Hematopoietic multipotent progenitor cell (in vitro differentiated cells): ENCODE measurements at regions not wholly inside any gene's neighbourhood (a gene's known extent, or its start where the extent isn't known, plus 50 kb on each side); places are given as distances from the start of the nearest gene placed in this dataset.
"Not testable (repeated sequence)": the region's sequence is repeated elsewhere in the genome, so short reads cannot be mapped to it uniquely, and the experiment has no call there.

ENCODE experiments used
- DNase-seq, 3 donors: peaks; one replicate each; pipeline ENCODE4 v3.0.0-alpha.2; 2011 to 2015; ENCODE audit warnings: low read depth in 2 of 3, low spot score in 2 of 3

DNA sequence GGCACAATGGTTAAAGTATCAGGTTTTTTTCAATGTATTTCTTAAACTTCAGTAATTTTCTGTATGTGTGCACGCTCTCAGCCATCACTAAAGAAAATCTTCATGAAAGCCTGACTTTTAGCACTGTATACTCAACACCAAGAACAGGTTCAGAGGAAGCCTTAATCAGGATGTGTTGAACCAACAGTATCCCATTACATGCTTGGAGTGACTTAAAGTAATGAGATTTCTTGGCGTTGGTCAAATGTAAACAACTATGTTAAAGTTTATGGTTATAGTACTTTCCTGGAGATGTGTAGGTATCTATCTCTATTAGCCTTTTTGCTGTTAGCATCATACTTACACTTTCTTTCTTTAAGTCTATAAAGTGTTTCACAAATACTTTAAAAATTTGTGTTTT lies 335.0 kb downstream of the CCER1 start:
- DNase-seq: no peak

DNA sequence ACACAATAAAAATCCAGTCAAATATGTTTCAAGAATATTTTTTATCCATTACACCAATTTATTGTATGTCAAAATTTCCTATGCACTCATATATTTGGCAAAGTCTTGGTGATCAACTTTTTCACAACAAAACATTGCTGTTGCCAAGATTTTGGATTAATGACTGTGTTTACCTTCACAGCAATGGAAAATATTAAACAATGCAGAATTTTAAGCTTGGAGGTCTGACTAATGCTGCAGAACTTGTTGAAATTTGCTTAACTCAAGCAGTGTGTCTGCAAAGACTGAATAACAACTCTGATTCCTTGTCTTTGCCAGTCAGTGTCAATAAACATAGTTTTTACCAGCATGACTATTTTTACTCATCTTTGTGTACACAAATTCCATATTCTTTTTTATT lies 336.4 kb downstream of the CCER1 start:
- DNase-seq: no peak

DNA sequence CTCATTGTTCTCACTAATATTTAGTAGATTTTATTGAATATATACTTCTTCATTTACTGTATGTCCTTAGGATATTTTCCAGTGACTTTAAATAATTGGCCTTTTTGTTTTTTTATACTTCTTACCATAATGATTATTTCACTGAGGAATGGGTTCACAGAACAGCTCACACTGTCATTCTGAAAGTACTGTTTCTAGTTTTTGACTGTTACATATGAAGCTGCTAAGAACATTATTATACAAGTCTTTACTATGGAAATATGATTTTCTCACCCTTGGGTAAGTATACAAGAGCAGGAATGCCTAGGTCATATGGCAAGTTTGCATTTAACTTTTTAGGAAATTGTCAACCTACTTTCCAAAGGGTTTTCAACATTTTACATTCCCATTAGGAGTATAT lies 343.1 kb downstream of the CCER1 start:
- DNase-seq: no peak

DNA sequence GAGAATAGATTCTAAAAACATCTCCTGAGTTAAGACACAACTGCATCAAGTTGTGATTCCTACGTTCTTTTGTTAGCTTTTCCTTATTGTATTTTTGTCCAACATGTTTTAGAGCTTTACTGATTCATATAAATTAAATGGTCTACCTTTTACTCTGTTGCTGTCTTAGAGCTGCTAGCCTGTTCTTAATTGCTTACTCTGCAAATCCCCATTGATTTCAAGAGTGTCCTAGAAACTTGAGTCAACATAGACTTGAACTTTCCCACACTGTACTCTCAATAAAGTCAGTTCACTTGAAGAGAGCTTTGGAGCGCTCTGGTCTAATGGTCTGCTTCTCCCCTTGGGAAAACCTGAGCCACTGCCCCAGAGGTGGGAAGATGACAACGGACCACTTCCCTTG lies 343.9 kb downstream of the CCER1 start:
- DNase-seq: no peak

DNA sequence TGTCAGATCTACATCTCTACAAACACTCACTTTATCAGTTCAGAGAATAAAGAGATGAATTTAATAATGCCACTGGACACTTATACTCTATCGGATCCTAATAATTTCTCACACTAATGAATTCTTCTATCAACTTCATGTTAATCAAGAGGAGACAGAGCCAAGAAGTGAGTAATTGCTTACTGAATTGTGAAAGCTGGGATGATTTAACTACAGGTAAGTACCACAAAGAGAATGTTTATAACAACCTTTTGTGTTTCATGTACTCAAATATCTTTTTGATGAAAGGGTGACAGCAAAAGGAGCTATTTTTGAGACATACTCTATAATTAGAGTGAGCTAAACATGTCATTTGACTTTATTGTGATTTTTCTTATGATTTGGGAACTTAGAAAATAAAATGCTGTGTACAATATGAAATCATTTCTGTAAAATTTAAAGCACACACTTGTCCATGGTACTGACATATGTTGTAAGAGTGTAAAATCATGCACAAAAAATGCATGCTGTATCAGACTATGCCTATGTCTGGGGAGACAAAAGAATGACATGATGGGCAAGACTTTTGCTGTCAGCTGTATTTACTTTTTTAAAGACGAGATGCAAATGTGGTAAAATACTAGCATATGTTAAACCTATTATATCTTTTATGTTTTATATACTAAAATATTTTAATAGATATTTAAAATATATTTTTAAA lies 361.2 kb downstream of the CCER1 start:
- DNase-seq: no peak

DNA sequence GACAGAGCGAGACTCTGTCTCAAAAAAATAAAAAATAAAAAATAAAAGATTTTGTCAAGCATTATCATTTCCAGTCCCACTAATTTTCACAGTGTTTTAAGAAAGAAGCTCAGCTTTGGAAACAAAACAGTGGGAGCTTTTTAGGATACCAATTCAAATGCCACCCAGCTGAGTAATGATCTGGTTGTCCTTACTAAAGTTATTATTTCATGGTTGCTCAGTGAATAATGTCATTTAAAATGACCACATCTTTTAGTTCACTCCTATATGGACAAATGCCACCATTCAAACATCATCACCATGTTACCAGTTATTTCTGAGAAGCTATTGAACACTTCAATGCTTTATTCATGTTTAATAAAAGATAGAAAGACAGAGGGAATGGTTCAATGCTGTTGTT lies 365.0 kb downstream of the CCER1 start:
- no peak for DNase-seq

DNA sequence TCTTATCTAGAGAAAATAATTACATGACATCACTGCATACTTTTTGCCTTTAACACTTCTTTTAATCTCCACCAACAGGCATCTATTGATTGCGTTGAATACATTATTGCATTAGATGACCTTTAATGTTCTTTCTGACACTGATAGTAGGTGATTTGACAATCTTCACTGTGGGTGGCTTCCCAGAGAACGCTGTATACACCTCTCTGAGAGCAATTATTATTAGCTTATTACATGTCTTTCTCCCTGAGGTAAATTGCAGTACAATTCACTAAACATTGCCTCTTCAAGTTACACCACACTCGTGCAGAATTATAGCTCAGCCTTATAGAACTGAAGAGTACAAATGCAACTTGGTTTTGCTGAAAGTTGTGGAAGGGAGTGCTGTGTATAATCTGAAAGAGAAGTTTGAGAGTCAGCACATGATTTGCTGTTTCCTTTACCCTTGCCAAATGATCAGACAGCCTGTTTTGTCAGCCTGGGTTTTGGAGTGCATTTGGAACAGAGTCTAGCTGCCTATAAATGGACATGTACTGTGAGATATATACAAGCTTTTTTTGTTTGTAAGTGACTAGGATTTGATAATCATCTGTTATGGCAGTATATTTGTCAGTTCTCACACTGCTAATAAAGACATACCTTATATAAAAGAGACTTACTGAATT lies 369.2 kb downstream of the CCER1 start:
- DNase-seq: no peak

DNA sequence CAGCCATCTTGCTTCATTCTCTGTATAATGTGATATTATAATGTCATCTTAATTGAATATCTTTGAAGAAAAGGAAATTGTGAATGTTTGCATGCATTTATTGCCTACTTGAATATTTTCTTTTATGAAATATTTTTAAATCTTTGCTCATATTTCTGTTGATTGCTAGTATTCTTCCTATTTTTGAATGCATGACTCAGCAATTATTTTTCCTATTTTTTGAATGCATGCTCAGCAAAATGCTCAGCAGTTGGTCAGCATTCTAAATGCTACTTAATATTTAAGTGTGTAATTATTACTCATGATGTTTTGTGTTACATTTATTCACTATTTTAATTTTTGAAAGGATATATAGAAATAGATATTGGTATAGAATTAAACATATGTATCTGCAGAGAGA lies 378.3 kb downstream of the CCER1 start:
- DNase-seq: no peak

DNA sequence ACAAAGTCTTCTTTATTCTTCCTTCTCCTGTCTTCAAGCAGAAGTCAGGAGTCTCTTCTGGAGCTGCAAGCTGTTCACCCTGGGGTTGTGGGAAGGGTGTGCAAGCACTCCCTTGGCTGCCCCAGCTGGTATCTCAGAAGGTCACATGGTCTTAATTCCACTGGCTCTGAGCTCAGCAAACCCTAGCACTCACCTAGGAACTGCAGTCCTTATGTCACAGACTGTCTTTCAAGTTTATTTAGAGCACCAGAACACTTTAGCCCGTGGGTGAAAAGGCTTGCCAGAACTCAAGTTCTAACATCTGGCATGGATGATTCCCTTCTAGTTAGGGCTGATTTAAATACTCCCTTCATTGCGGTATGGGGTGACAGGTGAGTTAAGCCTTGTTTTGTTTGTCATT lies 379.0 kb downstream of the CCER1 start:
- no peak for DNase-seq

DNA sequence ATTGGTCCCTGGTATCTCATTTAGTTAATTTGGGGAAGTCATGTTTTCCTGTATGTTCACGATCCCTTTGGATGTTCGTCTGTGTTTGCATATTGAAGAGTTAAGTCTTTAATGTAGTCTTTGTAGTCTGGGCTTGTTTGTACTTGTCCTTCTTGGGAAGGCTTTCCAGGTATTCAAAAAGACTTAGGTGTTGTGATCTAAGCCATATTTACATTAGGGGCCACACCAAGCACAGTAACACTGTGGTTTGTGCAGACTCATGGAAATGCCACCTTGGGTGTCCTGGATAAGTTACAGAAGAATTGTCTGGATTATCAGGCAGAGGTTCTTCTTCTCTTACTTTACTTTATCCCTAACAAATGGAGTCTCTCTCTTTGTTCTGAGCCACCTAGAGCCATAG lies 380.3 kb downstream of the CCER1 start:
- no peak for DNase-seq

DNA sequence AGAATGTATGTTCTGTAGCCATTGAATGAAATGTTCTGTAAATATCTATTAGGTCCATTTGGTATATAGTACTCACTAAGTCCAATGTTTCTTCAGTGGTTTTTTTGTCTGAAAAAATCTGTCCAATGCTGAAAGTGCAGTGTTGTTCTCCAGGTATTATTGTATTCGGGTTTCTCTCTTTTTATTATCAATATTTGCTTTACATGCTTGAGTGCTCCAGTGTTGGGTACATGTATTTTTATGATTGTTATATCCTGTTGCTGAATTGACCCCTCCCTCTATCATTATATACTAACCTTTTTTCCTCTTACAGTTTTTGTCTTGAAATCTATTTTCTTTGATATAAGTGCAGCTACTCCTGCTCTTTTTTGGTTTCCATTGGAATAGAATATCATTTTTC lies 382.2 kb downstream of the CCER1 start:
- DNase-seq: no peak

DNA sequence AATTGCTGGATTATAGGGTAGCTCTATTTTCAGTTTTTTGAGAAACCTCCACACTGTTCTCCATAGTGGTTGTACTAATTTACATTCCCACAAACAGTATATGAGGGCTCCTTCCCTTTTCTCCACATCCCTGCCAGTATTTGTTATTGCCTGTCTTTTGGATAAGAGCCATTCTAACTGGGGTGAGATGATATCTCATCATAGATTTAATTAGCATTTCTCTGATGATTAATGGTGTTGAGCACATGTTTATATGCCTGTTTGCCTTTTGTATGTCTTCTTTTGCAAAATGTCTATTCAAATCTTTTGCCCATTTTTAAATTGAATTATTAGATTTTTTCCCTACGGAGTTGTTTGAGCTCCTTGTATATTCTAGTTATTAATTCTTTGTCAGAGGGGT lies 385.3 kb downstream of the CCER1 start:
- no peak for DNase-seq

DNA sequence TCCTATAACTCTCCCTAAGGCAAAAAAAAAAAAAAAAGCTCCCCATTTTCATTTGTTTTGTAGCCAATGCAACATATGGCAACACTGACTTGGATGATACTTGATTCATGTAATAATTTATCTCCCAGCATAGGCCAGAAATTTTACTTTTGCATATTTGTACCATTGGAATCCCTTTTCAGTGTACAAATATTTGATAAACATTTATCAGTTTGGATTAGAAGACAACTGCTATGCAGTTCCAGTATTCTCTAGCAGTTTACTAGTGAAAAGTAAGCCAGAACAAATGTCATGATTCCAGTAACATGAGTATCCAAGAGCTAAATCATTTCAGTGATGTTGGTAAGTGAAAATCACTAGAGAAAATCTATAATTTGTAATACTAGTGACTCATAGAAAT lies 392.3 kb downstream of the CCER1 start:
- no peak for DNase-seq

DNA sequence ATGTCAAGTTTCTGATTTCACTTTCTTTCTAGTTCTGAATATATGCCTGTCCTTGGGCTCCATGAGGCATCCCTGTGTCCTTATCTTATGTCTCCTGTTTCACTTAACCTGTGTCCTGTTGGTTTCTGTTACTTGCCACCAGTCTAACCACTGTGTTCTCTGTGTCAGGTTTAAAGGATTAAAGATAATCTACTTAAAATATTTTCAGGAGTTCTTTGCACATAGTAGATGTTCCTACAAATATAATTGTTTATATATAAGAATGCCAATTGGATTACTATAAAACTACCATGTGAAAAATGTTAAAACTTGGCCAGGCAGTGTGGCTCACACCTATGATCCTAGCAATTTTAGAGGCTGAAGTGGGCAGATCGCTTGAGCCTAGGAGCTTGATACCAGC lies 406.4 kb downstream of the CCER1 start:
- no peak for DNase-seq

DNA sequence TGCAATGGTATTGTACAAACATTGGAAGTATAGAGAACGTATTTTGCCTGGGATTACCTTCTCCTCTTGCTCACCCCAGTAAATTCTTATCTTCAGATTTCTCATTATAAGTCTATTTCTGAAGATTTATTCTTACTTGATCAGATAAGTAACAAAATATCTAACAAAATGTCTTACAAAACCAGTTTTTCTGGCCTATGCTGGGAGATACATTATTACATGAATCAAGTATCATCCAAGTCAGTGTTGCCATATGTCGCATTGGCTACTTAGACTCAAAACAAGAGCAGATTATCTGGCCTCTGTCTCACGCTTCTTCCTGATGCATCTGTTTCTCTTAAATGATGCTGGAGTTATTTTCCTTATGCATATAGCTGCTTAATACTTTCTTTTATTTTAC lies 408.5 kb downstream of the CCER1 start:
- no peak for DNase-seq

DNA sequence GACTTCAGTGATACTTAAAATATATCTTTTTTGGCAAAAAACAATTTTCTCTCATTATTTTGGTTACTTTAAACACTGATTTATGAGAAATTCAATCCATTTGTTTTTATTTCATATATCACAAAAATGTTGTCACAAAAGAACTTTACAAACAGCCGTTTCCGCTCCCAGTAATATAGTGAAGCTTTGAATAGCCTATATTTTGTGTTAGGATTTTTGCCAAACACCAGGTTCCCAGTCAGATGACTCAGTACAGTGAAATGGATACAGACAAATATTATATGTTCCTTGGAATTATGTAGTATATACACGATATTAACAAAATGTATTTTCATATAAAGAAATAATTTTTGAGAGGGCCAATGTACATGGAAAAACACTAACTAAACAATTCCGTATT lies 411.1 kb downstream of the CCER1 start:
- DNase-seq: no peak

DNA sequence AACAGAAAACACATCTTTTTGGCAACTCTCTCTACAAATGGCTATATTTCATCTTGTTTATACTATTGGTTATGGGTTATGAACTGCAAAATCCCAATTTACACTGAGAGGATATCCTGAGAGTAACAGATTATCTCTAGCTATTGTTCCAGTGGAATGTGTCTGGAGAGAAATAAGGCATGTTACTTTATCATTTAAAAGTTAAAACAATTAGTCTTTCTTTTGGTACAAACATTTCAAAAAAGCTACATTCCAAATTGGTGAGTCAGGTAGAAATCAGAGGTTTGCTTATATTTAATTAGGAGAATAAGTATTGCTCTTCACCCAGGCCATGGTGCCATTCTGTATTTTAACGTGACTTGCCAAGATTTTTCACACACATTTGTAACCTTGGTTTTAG lies 411.6 kb downstream of the CCER1 start:
- DNase-seq: no peak

DNA sequence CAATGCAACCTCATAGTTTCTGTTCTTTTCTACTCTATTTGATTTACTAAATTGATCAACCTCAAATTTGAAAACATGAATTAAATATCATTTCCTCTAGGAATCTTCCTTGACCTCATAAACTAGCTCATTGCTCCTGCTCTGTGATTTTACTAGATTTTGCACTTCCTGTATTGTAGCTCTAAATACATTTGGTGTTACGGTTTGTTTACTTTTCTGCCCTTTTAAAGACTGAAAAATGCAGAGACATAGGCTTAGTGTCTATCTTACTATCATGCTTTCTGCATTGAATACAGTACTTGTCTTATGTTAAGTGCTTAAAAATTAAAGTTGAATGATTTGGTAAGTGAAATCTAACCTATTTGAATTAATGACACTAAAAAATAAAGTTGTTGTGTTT lies 412.1 kb downstream of the CCER1 start:
- not testable (repeated sequence) for DNase-seq

DNA sequence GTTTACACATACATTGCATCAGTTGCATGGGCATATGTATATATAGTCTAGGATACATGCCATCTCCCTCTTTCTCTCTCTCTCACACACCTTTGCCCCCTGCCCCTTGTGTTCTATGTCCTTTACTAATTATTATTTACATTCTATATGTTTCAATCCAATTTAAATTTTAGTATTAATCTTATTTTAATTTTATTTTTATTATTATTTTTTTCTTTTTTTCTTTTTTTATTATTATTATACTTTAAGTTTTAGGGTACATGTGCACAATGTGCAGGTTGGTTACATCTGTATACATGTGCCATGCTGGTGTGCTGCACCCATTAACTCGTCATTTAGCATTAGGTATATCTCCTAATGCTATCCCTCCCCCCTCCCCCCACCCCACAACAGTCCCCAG lies 421.1 kb downstream of the CCER1 start:
- not testable (repeated sequence) for DNase-seq

DNA sequence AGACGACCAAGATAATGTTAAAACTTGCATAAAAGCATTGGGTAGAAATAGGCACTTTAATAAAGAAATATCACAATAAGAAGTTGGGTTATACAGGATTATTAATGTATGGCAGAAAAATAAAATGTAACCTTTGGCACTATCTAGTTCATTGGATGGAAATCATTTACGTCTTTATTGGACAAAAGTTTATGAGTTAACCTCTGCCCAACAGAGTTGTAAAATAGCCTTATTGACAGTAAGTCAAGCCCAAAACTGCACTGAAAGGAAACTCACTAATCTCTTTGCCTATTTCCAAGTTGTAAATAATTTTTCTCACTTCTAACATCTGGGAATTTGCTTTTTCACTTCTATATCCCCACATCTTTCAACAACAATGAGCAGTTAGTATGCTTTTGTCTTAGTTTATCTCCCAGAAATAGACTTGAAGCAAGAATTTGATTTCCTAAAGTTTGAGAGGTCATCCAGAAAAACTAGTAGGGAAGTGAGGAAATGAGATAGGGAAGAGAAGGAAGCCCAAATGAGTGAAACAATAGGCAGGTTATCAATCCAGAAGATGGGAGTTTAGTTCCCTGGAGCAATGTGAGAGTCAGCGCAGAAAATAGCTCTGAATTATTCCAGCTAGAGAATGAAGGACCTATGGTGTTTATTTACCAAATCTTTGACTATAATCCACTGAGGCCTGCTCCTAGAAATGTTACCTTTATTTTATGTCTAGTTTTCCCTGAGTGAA lies 434.8 kb downstream of the CCER1 start:
- no peak for DNase-seq

DNA sequence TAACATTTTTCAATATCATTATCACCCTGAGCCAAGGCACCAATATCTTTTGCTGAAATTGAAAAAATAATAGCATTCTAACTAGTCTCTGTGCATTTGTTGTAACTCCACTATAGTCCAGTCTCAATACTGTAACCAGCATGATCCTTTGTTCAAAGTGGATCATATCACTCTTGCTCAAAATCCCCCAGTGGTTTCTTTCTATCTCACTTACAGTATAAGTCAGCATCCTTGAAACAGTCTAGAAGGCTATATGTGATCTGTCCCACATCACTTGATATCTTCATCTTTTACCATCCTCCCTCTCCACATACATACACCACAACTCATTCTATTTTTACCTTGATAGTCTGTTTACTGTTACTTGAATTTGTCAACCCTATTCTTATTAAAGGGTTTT lies 435.7 kb downstream of the CCER1 start:
- DNase-seq: no peak
